ENCODE measurements at regions not wholly inside any gene's neighbourhood (a gene's known extent, or its start where the extent isn't known, plus 50 kb on each side); places are given as distances from the start of the nearest gene placed in this dataset.
"Not testable (repeated sequence)": the region's sequence is repeated elsewhere in the genome, so short reads cannot be mapped to it uniquely, and the experiment has no call there.

- no peak for DNase-seq
These were observed 1490.0 kb upstream of the GBE1 start for GRCh38 chr3:83251490-83251889.

- DNase-seq = no peak
These were observed 1489.2 kb upstream of the GBE1 start for GRCh38 chr3:83250613-83251012.

GRCh38 chr3:83248454-83248853 is 1487.0 kb upstream of the GBE1 start:
- no peak for DNase-seq

- no peak for DNase-seq
These were observed 1473.9 kb upstream of the GBE1 start for GRCh38 chr3:83235180-83235814.

- no peak for DNase-seq
These were observed 1472.3 kb upstream of the GBE1 start for GRCh38 chr3:83233715-83234114.

- DNase-seq = no peak
These were observed 1469.4 kb upstream of the GBE1 start for GRCh38 chr3:83230841-83231240.

- no peak for DNase-seq
These were observed 1468.9 kb upstream of the GBE1 start for GRCh38 chr3:83230376-83230775.

GRCh38 chr3:83226751-83227150 is 1465.3 kb upstream of the GBE1 start:
- no peak for DNase-seq

GRCh38 chr3:83224101-83224868 is 1462.8 kb upstream of the GBE1 start:
- no peak for DNase-seq

- DNase-seq = no peak
These were observed 1457.1 kb upstream of the GBE1 start for GRCh38 chr3:83218383-83219200.

GRCh38 chr3:83217595-83218118 is 1456.2 kb upstream of the GBE1 start:
- not testable (repeated sequence) for DNase-seq

- DNase-seq = no peak
These were observed 1455.6 kb upstream of the GBE1 start for GRCh38 chr3:83216919-83217594.

- DNase-seq = no peak
These were observed 1433.8 kb upstream of the GBE1 start for GRCh38 chr3:83195243-83195642.

GRCh38 chr3:83193526-83193925 is 1432.1 kb upstream of the GBE1 start:
- no peak for DNase-seq

GRCh38 chr3:83189634-83190033 is 1428.2 kb upstream of the GBE1 start:
- DNase-seq = no peak

GRCh38 chr3:83169473-83169872 is 1408.0 kb upstream of the GBE1 start:
- no peak for DNase-seq

GRCh38 chr3:83150896-83151295 is 1389.5 kb upstream of the GBE1 start:
- DNase-seq = no peak

GRCh38 chr3:83140983-83141382 is 1379.5 kb upstream of the GBE1 start:
- DNase-seq = no peak

- DNase-seq = no peak
These were observed 1369.8 kb upstream of the GBE1 start for GRCh38 chr3:83131236-83131635.

- no peak for DNase-seq
These were observed 1361.4 kb upstream of the GBE1 start for GRCh38 chr3:83122774-83123350.

GRCh38 chr3:83093222-83093572 is 1331.8 kb upstream of the GBE1 start:
- DNase-seq = no peak

GRCh38 chr3:83092521-83093221 is 1331.2 kb upstream of the GBE1 start:
- DNase-seq = no peak

Data from stimulated activated CD4-positive, alpha-beta T cell treated with anti-CD3 and anti-CD28 coated beads, Interleukin-4, amount 100 ng/mL, for 1 hour (primary cell).